Lower lobe of right lung (tissue), 2 donors: ENCODE measurements at regions not wholly inside any gene's neighbourhood (a gene's known extent, or its start where the extent isn't known, plus 50 kb on each side); places are given as distances from the start of the nearest gene placed in this dataset.

Experiments used
- ATAC-seq, 2 donors: fragments of 200-7000 bp; cut with Tn5 transposase; one replicate each; pipeline ENCODE4 v1.9.1; 2020 to 2022; ENCODE audit warnings: mild to moderate bottlenecking in 2 of 2, moderate library complexity in 2 of 2
- DNase-seq: peaks from one replicate; pipeline ENCODE4 v3.0.0-alpha.2; 2020
- H3K27ac ChIP-seq: fragments of 200-600 bp; one replicate; pipeline ENCODE4 v1.8.0; 2022
- H3K27me3 ChIP-seq: fragments of 200-600 bp; one replicate; pipeline ENCODE4 v1.8.0; 2022; ENCODE audit warnings: low read depth
- H3K36me3 ChIP-seq: fragments of 200-600 bp; one replicate; pipeline ENCODE4 v1.8.0; 2022; ENCODE audit warnings: mild to moderate bottlenecking
- H3K4me1 ChIP-seq: fragments of 200-600 bp; one replicate; pipeline ENCODE4 v1.8.0; 2022
- H3K4me3 ChIP-seq: fragments of 200-600 bp; one replicate; pipeline ENCODE4 v1.8.0; 2022; ENCODE audit warnings: mild to moderate bottlenecking
- H3K9me3 ChIP-seq: fragments of 200-600 bp; one replicate; pipeline ENCODE4 v1.8.0; 2022
- intact Hi-C: fragments of 100-400 bp; cut with DNase I; formaldehyde crosslinking; loops from one replicate; pipeline ENCODE4 v1.11.0; 2022
- TF ChIP-seq, protein P1 (sequence below): fragments of 200-600 bp; IDR thresholded peaks from one replicate; pipeline ENCODE4 v1.8.0; 2022; ENCODE audit warnings: antibody characterized with exemption, mild to moderate bottlenecking
- donor health status: DM: no; HTN: yes; CAD: no; lungs with severe emphysema.

GRCh38 chr11:69416762-69417698 lies 64.4 kb upstream of the LINC01488 start:
- H3K27ac ChIP-seq: no peak overlapping the region
- H3K27me3 ChIP-seq: no peaks in the 10 kb centered on the region
- intact Hi-C loops: no loop called here
- H3K36me3 ChIP-seq: no peaks in the 10 kb centered on the region
- no peaks in the 10 kb centered on the region for H3K9me3 ChIP-seq
- no peak for ATAC-seq
- TF ChIP-seq, protein P1, sequence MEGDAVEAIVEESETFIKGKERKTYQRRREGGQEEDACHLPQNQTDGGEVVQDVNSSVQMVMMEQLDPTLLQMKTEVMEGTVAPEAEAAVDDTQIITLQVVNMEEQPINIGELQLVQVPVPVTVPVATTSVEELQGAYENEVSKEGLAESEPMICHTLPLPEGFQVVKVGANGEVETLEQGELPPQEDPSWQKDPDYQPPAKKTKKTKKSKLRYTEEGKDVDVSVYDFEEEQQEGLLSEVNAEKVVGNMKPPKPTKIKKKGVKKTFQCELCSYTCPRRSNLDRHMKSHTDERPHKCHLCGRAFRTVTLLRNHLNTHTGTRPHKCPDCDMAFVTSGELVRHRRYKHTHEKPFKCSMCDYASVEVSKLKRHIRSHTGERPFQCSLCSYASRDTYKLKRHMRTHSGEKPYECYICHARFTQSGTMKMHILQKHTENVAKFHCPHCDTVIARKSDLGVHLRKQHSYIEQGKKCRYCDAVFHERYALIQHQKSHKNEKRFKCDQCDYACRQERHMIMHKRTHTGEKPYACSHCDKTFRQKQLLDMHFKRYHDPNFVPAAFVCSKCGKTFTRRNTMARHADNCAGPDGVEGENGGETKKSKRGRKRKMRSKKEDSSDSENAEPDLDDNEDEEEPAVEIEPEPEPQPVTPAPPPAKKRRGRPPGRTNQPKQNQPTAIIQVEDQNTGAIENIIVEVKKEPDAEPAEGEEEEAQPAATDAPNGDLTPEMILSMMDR: no peak
- DNase-seq: no peak
- H3K4me1 ChIP-seq: peaks cover 31% of the 10 kb centered on the region
- H3K4me3 ChIP-seq: no peak overlapping the region

- DNase-seq (no peak), ATAC-seq (no peak)
- Histone ChIP-seq H3K4me3 (no peak overlapping the region), H3K9me3 (no peaks in the 10 kb centered on the region), H3K4me1 (peaks cover 31% of the 10 kb centered on the region), H3K27ac (no peak overlapping the region), H3K27me3 (no peaks in the 10 kb centered on the region), H3K36me3 (no peaks in the 10 kb centered on the region)
- intact Hi-C loops: no loop called here
- TF ChIP-seq, protein P1: no peak
Observed at GRCh38 chr11:69417699-69418085, 63.8 kb upstream of the LINC01488 start.

DNA sequence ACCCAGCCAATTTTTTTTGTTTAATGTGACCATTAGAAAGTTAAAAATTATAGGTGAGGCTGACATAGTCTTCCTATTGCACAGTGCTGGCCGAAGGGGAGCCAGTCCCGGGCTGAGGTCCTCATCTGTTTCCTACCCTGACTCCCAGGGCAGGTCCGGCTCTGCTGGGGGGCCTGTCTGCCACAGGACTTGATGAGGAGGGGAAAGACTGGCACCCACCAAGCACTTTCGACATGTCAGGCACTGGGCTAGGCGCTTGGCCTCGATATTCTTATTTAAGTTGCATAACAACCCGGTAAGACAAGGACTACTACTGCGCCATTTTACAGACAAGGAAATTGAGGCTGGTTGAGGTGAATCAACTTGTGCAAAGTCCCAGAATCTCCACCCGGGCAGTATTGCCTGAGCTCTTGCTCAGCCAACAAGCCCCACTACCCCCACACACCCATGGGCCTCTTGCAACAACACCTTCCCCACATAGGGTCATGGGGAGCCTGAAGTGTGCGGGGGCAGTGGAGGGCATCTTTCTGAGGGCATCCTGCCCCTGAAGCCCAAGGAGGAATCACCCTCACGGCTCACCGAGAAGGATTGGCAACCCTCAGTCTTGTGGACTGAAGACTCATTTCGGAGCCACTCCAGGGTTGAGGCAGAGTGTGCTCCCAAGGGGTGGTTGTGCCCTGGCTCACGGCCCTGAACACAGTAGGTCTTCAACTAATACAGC lies 62.7 kb upstream of the LINC01488 start:
- Histone ChIP-seq H3K4me1 (peaks cover 31% of the 10 kb centered on the region), H3K27me3 (no peaks in the 10 kb centered on the region), H3K9me3 (no peaks in the 10 kb centered on the region), H3K36me3 (no peaks in the 10 kb centered on the region), H3K4me3 (no peak overlapping the region), H3K27ac (no peak overlapping the region)
- ATAC-seq (no peak), DNase-seq (no peak)
- intact Hi-C loops: no loop called here
- TF ChIP-seq, protein P1: no peak

- Histone ChIP-seq H3K9me3 (peaks cover 5% of the 10 kb centered on the region), H3K4me1 (peaks cover 27% of the 10 kb centered on the region), H3K27ac (peak overlapping the region; percentile 22), H3K36me3 (no peaks in the 10 kb centered on the region), H3K4me3 (no peak overlapping the region), H3K27me3 (no peaks in the 10 kb centered on the region)
- DNase-seq (no peak), ATAC-seq (no peak)
- intact Hi-C loops: no loop called here
- TF ChIP-seq, protein P1: no peak
Observed at GRCh38 chr11:69419662-69420395, 61.6 kb upstream of the LINC01488 start.

DNA sequence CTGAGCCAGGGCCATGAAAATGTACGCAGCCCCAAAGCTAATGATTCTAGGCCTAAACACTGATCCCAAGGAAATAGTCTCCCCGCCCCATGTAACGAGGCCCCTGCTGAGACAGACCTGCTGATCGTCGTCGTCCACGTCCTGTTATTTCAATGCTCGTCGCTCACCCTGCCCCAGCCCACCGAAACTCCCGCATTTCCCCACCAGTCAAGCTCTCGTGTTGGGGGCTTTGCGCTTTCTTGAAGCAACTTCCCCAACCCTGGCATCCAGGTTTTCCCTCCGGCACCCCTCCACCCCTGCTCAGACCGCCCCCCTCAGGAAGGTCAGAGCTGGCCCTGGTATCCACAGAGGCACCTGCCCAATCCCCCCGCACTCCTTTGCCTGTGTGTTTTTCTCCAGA lies 58.8 kb upstream of the LINC01488 start:
- ATAC-seq (no peak), DNase-seq (no peak)
- no peaks in the 10 kb centered on the region for H3K27me3 ChIP-seq
- no peak overlapping the region for H3K27ac ChIP-seq
- TF ChIP-seq, protein P1: no peak
- no peak overlapping the region for H3K4me3 ChIP-seq
- no peaks in the 10 kb centered on the region for H3K36me3 ChIP-seq
- H3K4me1 ChIP-seq: peaks cover 21% of the 10 kb centered on the region
- peaks cover 7% of the 10 kb centered on the region for H3K9me3 ChIP-seq
- intact Hi-C loops: no loop called here
